Mesendoderm (in vitro differentiated cells): ENCODE measurements at regions not wholly inside any gene's neighbourhood (a gene's known extent, or its start where the extent isn't known, plus 50 kb on each side); places are given as distances from the start of the nearest gene placed in this dataset.

Experiments used
- DNase-seq: peaks from one replicate; pipeline ENCODE4 v3.0.0; 2013
- H2AK5ac ChIP-seq: 2 replicates; pipeline ENCODE4 v1.6.1; 2013; ENCODE audit warnings: low read length, inconsistent platforms
- H2BK120ac ChIP-seq: 2 replicates; pipeline ENCODE4 v1.6.1; 2013; ENCODE audit warnings: low read depth, mild to moderate bottlenecking, low read length, moderate library complexity, mixed read lengths
- H2BK15ac ChIP-seq: replicated peaks from 2 replicates; pipeline ENCODE4 v1.6.1; 2013; ENCODE audit warnings: low read depth, mild to moderate bottlenecking, moderate library complexity
- H2BK5ac ChIP-seq: 2 replicates; pipeline ENCODE4 v1.6.1; 2013; ENCODE audit warnings: low read length, inconsistent platforms
- H3K18ac ChIP-seq: 2 replicates; pipeline ENCODE4 v1.6.1; 2013; ENCODE audit warnings: mild to moderate bottlenecking, low read length, mixed read lengths
- H3K23ac ChIP-seq: one replicate; pipeline ENCODE4 v1.6.1; 2013; ENCODE audit warnings: low read length
- H3K27ac ChIP-seq: 2 replicates; pipeline ENCODE4 v1.5.1; 2013; ENCODE audit warnings: low read depth, mild to moderate bottlenecking, inconsistent platforms, low read length, moderate library complexity
- H3K27me3 ChIP-seq: 2 replicates; pipeline ENCODE4 v1.6.1; 2013; ENCODE audit warnings: low read length, control low read depth, mild to moderate bottlenecking, inconsistent platforms; ENCODE audit not compliant: insufficient read depth, poor library complexity
- H3K36me3 ChIP-seq: 2 replicates; pipeline ENCODE4 v1.6.1; 2013; ENCODE audit warnings: low read length, inconsistent platforms; ENCODE audit not compliant: control insufficient read depth, insufficient read depth
- H3K4ac ChIP-seq: one replicate; pipeline ENCODE4 v1.6.1; 2013; ENCODE audit warnings: low read depth, mild to moderate bottlenecking, low read length, moderate library complexity
- H3K4me1 ChIP-seq: 2 replicates; pipeline ENCODE4 v1.6.1; 2013; ENCODE audit warnings: low read depth, low read length, inconsistent platforms; ENCODE audit not compliant: control insufficient read depth
- H3K4me2 ChIP-seq: 2 replicates; pipeline ENCODE4 v1.6.1; 2013; ENCODE audit warnings: low read length
- H3K4me3 ChIP-seq: 2 replicates; pipeline ENCODE4 v1.5.1; 2013; ENCODE audit warnings: mild to moderate bottlenecking, low read length
- H3K56ac ChIP-seq: one replicate; pipeline ENCODE4 v1.6.1; 2013; ENCODE audit warnings: low read length
- H3K79me1 ChIP-seq: 2 replicates; pipeline ENCODE4 v1.6.1; 2013; ENCODE audit warnings: low read length, inconsistent platforms
- H3K79me2 ChIP-seq: 2 replicates; pipeline ENCODE4 v1.6.1; 2013; ENCODE audit warnings: mild to moderate bottlenecking, low read length; ENCODE audit not compliant: control insufficient read depth, insufficient read depth
- H3K9ac ChIP-seq: 2 replicates; pipeline ENCODE4 v1.6.1; 2013; ENCODE audit warnings: low read length, inconsistent platforms
- H4K5ac ChIP-seq: one replicate; pipeline ENCODE4 v1.6.1; 2013; ENCODE audit warnings: low read length
- H4K8ac ChIP-seq: one replicate; pipeline ENCODE4 v1.6.1; 2013; ENCODE audit warnings: low read depth, mild to moderate bottlenecking, control low read depth, low read length, moderate library complexity
- WGBS: extraction: QIAGEN DNeasy Blood & Tissue Kit; methylation state at CpG from one replicate; pipeline ENCODE4 v1.1.7; 2013; ENCODE audit warnings: low lambda C conversion rate, missing lambda C conversion rate; ENCODE audit not compliant: insufficient coverage; ENCODE audit errors: extremely low coverage; 5-methylcytosine and 5-hydroxymethylcytosine counted together

GRCh38 chr13:87078947-87079795, 592.0 kb upstream of the SLITRK5 start:
- Histone ChIP-seq H3K56ac (no peak overlapping the region), H3K36me3 (no peaks in the 10 kb centered on the region), H3K23ac (no peak overlapping the region), H3K27me3 (no peaks in the 10 kb centered on the region), H4K5ac (no peak overlapping the region), H3K27ac (no peak overlapping the region), H3K4me2 (no peak overlapping the region), H3K4me1 (no peaks in the 10 kb centered on the region), H3K79me2 (no peaks in the 10 kb centered on the region), H2BK15ac (no peak overlapping the region), H3K79me1 (no peaks in the 10 kb centered on the region), H3K9ac (no peak overlapping the region), H4K8ac (no peak overlapping the region), H3K4me3 (no peak overlapping the region), H2AK5ac (no peak overlapping the region), H3K4ac (no peak overlapping the region), H3K18ac (no peak overlapping the region), H2BK5ac (no peak overlapping the region), H2BK120ac (no peak overlapping the region)
- no peak for DNase-seq
- no CpG with 5 or more reads among the region's 34 CpGs for WGBS

GRCh38 chr13:87080100-87080779, 590.9 kb upstream of the SLITRK5 start:
- WGBS = no CpG with 5 or more reads among the region's 27 CpGs
- no peak overlapping the region for H4K8ac ChIP-seq
- H3K18ac ChIP-seq = no peak overlapping the region
- no peak overlapping the region for H2BK15ac ChIP-seq
- no peak overlapping the region for H3K56ac ChIP-seq
- H3K27ac ChIP-seq = no peak overlapping the region
- no peak overlapping the region for H3K9ac ChIP-seq
- no peaks in the 10 kb centered on the region for H3K4me1 ChIP-seq
- H4K5ac ChIP-seq = no peak overlapping the region
- H3K4me3 ChIP-seq = no peak overlapping the region
- H3K36me3 ChIP-seq = no peaks in the 10 kb centered on the region
- no peaks in the 10 kb centered on the region for H3K79me2 ChIP-seq
- no peak overlapping the region for H3K4ac ChIP-seq
- H3K27me3 ChIP-seq = no peaks in the 10 kb centered on the region
- no peak overlapping the region for H2BK120ac ChIP-seq
- H2AK5ac ChIP-seq = peak overlapping the region; percentile 41
- H2BK5ac ChIP-seq = no peak overlapping the region
- H3K79me1 ChIP-seq = no peaks in the 10 kb centered on the region
- DNase-seq = no peak
- no peak overlapping the region for H3K23ac ChIP-seq
- no peak overlapping the region for H3K4me2 ChIP-seq

GRCh38 chr13:87084192-87084591, 587.0 kb upstream of the SLITRK5 start:
- H3K27ac ChIP-seq = no peak overlapping the region
- no peak overlapping the region for H3K4ac ChIP-seq
- no peak overlapping the region for H4K5ac ChIP-seq
- peak overlapping the region; percentile 80 for H2BK15ac ChIP-seq
- H3K9ac ChIP-seq = no peak overlapping the region
- no peak overlapping the region for H2BK120ac ChIP-seq
- H3K4me1 ChIP-seq = no peaks in the 10 kb centered on the region
- no peak overlapping the region for H2AK5ac ChIP-seq
- WGBS = no CpG with 5 or more reads among the region's 5 CpGs
- H3K79me2 ChIP-seq = no peaks in the 10 kb centered on the region
- no peak overlapping the region for H3K4me2 ChIP-seq
- no peak overlapping the region for H3K4me3 ChIP-seq
- H3K23ac ChIP-seq = no peak overlapping the region
- H3K27me3 ChIP-seq = no peaks in the 10 kb centered on the region
- H3K18ac ChIP-seq = no peak overlapping the region
- H3K79me1 ChIP-seq = no peaks in the 10 kb centered on the region
- H3K56ac ChIP-seq = no peak overlapping the region
- H2BK5ac ChIP-seq = peak overlapping the region; percentile 52
- H4K8ac ChIP-seq = no peak overlapping the region
- H3K36me3 ChIP-seq = no peaks in the 10 kb centered on the region
- peak; percentile 62 for DNase-seq

- Histone ChIP-seq H3K56ac (no peak overlapping the region), H2BK5ac (no peak overlapping the region), H2BK120ac (no peak overlapping the region), H3K4me3 (no peak overlapping the region), H4K8ac (no peak overlapping the region), H2BK15ac (no peak overlapping the region), H3K4ac (no peak overlapping the region), H3K79me1 (no peaks in the 10 kb centered on the region), H3K18ac (no peak overlapping the region), H3K27ac (no peak overlapping the region), H3K23ac (no peak overlapping the region), H3K4me2 (no peak overlapping the region), H4K5ac (no peak overlapping the region), H3K9ac (no peak overlapping the region), H3K4me1 (no peaks in the 10 kb centered on the region), H3K79me2 (no peaks in the 10 kb centered on the region), H2AK5ac (no peak overlapping the region), H3K27me3 (no peaks in the 10 kb centered on the region), H3K36me3 (no peaks in the 10 kb centered on the region)
- no CpG with 5 or more reads among the region's 2 CpGs for WGBS
- no peak for DNase-seq
Observed at GRCh38 chr13:87087741-87088140, 583.4 kb upstream of the SLITRK5 start.

GRCh38 chr13:87089391-87089790, 581.8 kb upstream of the SLITRK5 start:
- no peak overlapping the region for H2BK120ac ChIP-seq
- H3K23ac ChIP-seq = no peak overlapping the region
- no peak overlapping the region for H4K5ac ChIP-seq
- H2BK5ac ChIP-seq = no peak overlapping the region
- no peaks in the 10 kb centered on the region for H3K27me3 ChIP-seq
- no peak overlapping the region for H3K4me3 ChIP-seq
- H2AK5ac ChIP-seq = no peak overlapping the region
- H3K79me1 ChIP-seq = no peaks in the 10 kb centered on the region
- H3K56ac ChIP-seq = no peak overlapping the region
- H4K8ac ChIP-seq = no peak overlapping the region
- no peaks in the 10 kb centered on the region for H3K36me3 ChIP-seq
- no peak overlapping the region for H3K9ac ChIP-seq
- H3K79me2 ChIP-seq = no peaks in the 10 kb centered on the region
- no CpG with 5 or more reads among the region's 4 CpGs for WGBS
- no peak overlapping the region for H3K4me2 ChIP-seq
- H3K18ac ChIP-seq = no peak overlapping the region
- H3K27ac ChIP-seq = no peak overlapping the region
- H3K4me1 ChIP-seq = no peaks in the 10 kb centered on the region
- H3K4ac ChIP-seq = no peak overlapping the region
- peak overlapping the region; percentile 23 for H2BK15ac ChIP-seq
- peak; percentile 48 for DNase-seq
